ENCODE measurements at regions not wholly inside any gene's neighbourhood (a gene's known extent, or its start where the extent isn't known, plus 50 kb on each side); places are given as distances from the start of the nearest gene placed in this dataset.

DNA sequence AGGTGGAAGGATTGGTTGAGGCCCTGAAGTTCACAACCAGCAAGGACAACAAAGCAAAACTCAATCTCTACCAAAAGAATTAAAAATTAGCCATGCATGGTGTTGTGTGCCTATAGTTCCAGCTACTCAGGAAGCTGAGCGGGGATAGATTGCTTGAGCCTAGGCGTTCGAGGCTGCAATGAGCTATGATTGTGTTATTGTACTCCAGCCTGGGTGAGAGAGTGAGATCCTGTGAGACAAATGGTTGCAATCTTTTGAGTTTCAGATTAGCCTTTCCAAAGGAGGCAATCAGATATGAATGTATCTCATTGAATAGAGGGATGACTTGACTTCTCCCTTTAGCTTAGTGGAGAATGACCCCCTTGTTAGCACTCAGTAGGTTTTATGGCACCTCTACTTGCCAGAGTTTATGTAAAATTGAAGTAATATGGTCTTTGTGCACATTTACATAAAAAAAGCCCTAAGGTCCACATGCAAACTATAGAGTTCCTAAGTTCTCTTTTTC, 105.6 kb upstream of the OLFM3 start:
- TF ChIP-seq, protein P1, sequence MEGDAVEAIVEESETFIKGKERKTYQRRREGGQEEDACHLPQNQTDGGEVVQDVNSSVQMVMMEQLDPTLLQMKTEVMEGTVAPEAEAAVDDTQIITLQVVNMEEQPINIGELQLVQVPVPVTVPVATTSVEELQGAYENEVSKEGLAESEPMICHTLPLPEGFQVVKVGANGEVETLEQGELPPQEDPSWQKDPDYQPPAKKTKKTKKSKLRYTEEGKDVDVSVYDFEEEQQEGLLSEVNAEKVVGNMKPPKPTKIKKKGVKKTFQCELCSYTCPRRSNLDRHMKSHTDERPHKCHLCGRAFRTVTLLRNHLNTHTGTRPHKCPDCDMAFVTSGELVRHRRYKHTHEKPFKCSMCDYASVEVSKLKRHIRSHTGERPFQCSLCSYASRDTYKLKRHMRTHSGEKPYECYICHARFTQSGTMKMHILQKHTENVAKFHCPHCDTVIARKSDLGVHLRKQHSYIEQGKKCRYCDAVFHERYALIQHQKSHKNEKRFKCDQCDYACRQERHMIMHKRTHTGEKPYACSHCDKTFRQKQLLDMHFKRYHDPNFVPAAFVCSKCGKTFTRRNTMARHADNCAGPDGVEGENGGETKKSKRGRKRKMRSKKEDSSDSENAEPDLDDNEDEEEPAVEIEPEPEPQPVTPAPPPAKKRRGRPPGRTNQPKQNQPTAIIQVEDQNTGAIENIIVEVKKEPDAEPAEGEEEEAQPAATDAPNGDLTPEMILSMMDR (IDR thresholded peaks at IDR 0.05): no peak
- TF ChIP-seq POLR2A (IDR thresholded peaks at IDR 0.05): no peak
